ENCODE measurements at regions not wholly inside any gene's neighbourhood (a gene's known extent, or its start where the extent isn't known, plus 50 kb on each side); places are given as distances from the start of the nearest gene placed in this dataset.

GRCh38 chr2:5064687-5065086 is 627.5 kb upstream of the SOX11 start:
- TF ChIP-seq CTCF (IDR thresholded peaks at IDR 0.05) (no peak), POLR2A (IDR thresholded peaks at IDR 0.05) (no peak)

Measured in lower leg skin (tissue), 3 donors.